Brain microvascular endothelial cell (primary cell): ENCODE measurements at regions not wholly inside any gene's neighbourhood (a gene's known extent, or its start where the extent isn't known, plus 50 kb on each side); places are given as distances from the start of the nearest gene placed in this dataset.

Source experiments
- DNase-seq: peaks from one replicate; pipeline ENCODE4 v3.0.0-alpha.2; 2020
- H3K27ac ChIP-seq: fragments of 250-450 bp; sonication (Bioruptor Pico); 2 replicates; pipeline ENCODE4 v1.5.1; 2020; ENCODE audit warnings: mild to moderate bottlenecking, moderate library complexity
- H3K27me3 ChIP-seq: fragments of 250-450 bp; sonication (Bioruptor Pico); replicated peaks from 2 replicates; pipeline ENCODE4 v1.5.1; 2020; ENCODE audit warnings: mild to moderate bottlenecking
- H3K36me3 ChIP-seq: fragments of 250-450 bp; sonication (Bioruptor Pico); replicated peaks from 2 replicates; pipeline ENCODE4 v1.5.1; 2020; ENCODE audit warnings: mild to moderate bottlenecking
- H3K4me3 ChIP-seq: 2 replicates; pipeline ENCODE4 v1.5.1; 2011; ENCODE audit warnings: low read depth, mild to moderate bottlenecking, control low read depth, low read length, moderate library complexity
- CTCF ChIP-seq: IDR thresholded peaks from 2 replicates; pipeline ENCODE4 v1.5.1; 2011; ENCODE audit warnings: low read depth, mild to moderate bottlenecking, moderate library complexity, low read length, control low read depth, inconsistent platforms; ENCODE audit errors: missing control alignments
- in situ Hi-C: cut with HindIII; loops from 2 replicates; pipeline ENCODE4 v1.10.0; 2017; ENCODE audit warnings: low sequenced_read_pairs, low pct_ligation_motif_present

GRCh38 chr16:5678371-5678770 is 580.8 kb upstream of the EEF2KMT start:
- Histone ChIP-seq H3K36me3 (no peaks in the 10 kb centered on the region), H3K4me3 (no peak overlapping the region)

DNA sequence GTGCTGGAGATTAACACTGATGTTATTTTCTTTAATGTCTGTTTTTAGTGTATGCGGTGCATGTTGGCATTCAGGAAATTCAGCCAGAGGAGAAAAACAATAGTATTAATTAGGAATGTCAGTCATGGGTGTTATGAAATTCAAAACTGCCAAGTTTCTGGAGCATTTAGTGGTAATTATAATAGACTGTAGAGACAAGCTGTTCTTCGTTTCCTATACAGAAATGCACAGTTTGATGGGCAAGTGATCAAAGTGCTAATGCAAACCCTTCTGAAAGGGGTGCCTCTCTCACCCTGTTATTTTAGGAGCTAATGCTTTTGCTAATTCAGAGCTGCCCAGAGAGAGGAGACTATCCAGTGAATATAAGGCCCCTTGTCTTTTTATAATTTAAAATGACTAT is 573.8 kb upstream of the EEF2KMT start:
- in situ Hi-C loops = no loop called here
- DNase-seq = no peak
- H3K27me3 ChIP-seq = no peaks in the 10 kb centered on the region
- no peak overlapping the region for H3K27ac ChIP-seq
- TF ChIP-seq CTCF = no peak
- no peaks in the 10 kb centered on the region for H3K36me3 ChIP-seq
- no peak overlapping the region for H3K4me3 ChIP-seq

More at GRCh38 chr16:5678371-5678770, 580.8 kb upstream of the EEF2KMT start:
- H3K27ac ChIP-seq = no peak overlapping the region
- DNase-seq = no peak
- no peaks in the 10 kb centered on the region for H3K27me3 ChIP-seq
- TF ChIP-seq CTCF = no peak
- in situ Hi-C loops = no loop called here

DNA sequence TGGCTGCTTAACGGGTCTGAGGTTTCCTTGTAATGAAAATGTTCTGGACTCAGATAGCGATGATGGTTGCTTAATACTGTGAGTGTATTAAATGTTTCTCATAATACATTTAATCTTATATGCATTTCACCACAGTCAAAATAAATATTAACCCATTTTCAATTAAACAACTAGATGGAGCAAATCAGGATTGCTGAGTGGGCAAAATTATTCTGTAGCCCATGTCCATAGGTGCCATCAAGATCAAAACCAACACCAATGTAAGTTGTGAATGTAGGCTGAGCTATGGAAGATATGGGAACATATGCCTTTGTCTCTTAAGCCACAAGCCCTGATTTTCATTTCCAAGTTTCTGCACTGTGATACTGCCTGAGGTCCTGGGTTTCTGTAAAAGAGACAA is 572.6 kb upstream of the EEF2KMT start:
- DNase-seq = no peak
- Histone ChIP-seq H3K4me3 (no peak overlapping the region), H3K36me3 (no peaks in the 10 kb centered on the region), H3K27me3 (no peaks in the 10 kb centered on the region), H3K27ac (no peak overlapping the region)
- in situ Hi-C loops = no loop called here
- TF ChIP-seq CTCF = no peak

GRCh38 chr16:5668553-5668952 is 571.0 kb upstream of the EEF2KMT start:
- Histone ChIP-seq H3K36me3 (no peaks in the 10 kb centered on the region), H3K27ac (no peak overlapping the region), H3K4me3 (no peak overlapping the region), H3K27me3 (no peaks in the 10 kb centered on the region)
- in situ Hi-C loops = no loop called here
- DNase-seq = no peak
- TF ChIP-seq CTCF = no peak

DNA sequence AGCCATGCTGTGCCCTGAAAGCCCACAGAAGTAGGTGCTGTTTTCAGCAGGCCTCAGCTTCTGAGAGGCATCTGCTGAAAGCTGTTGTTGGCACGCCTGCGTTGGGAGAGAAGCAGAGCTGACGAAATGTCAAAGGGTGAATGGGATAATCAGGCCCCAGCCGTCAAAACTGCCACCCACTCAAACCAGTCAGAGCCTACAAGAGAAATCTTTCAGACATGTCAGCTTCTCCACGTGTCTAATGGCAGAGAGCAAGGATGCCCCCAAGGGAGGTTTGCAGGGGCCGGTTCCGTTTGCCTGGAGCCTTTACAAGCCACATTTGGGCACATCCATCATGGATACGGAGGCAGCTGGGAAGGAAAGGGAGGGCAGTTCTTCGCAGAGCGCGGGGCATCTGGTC is 568.2 kb upstream of the EEF2KMT start:
- H3K27me3 ChIP-seq = no peaks in the 10 kb centered on the region
- in situ Hi-C loops = no loop called here
- TF ChIP-seq CTCF = no peak
- no peak for DNase-seq
- no peaks in the 10 kb centered on the region for H3K36me3 ChIP-seq
- no peak overlapping the region for H3K27ac ChIP-seq
- H3K4me3 ChIP-seq = no peak overlapping the region

GRCh38 chr16:5653789-5654188 is 556.2 kb upstream of the EEF2KMT start:
- in situ Hi-C loops = no loop called here

More at GRCh38 chr16:5653789-5654188, 556.2 kb upstream of the EEF2KMT start:
- H3K36me3 ChIP-seq = no peaks in the 10 kb centered on the region
- H3K4me3 ChIP-seq = no peak overlapping the region
- H3K27ac ChIP-seq = no peak overlapping the region
- no peak for DNase-seq
- no peaks in the 10 kb centered on the region for H3K27me3 ChIP-seq
- no peak for TF ChIP-seq CTCF
